Heart right ventricle (tissue), 16 donors: ENCODE measurements at regions not wholly inside any gene's neighbourhood (a gene's known extent, or its start where the extent isn't known, plus 50 kb on each side); places are given as distances from the start of the nearest gene placed in this dataset.

ENCODE experiments used
- ATAC-seq, 8 donors: fragments of 200-7000 bp; cut with Tn5 transposase; one replicate each; pipeline ENCODE4 v1.9.1; 2020; ENCODE audit warnings: mild to moderate bottlenecking in 8 of 8, moderate library complexity in 8 of 8, moderate number of reproducible peaks in 1 of 8
- DNase-seq, 2 donors: peaks; one replicate each; pipeline ENCODE4 v3.0.0-alpha.2; 2020
- H3K27ac ChIP-seq, 10 donors: fragments of 200-600 bp; sonication (generic) in 2 of 10; one replicate each; pipeline versions ENCODE4 v1.5.0 to v1.8.0; 2020 to 2022; ENCODE audit warnings: mild to moderate bottlenecking in 3 of 10
- H3K27me3 ChIP-seq, 7 donors: fragments of 200-600 bp; one replicate each; pipeline ENCODE4 v1.8.0; 2021 to 2022; ENCODE audit warnings: mild to moderate bottlenecking in 2 of 7
- H3K36me3 ChIP-seq, 9 donors: fragments of 200-600 bp; sonication (generic) in 1 of 9; one replicate each; pipeline versions ENCODE4 v1.5.0 to v1.8.0; 2020 to 2022; ENCODE audit warnings: mild to moderate bottlenecking in 2 of 9
- H3K4me1 ChIP-seq, 9 donors: fragments of 200-600 bp; sonication (generic) in 1 of 9; one replicate each; pipeline versions ENCODE4 v1.5.0 to v1.8.0; 2020 to 2022; ENCODE audit warnings: mild to moderate bottlenecking in 4 of 9
- H3K4me3 ChIP-seq, 10 donors: fragments of 200-600 bp; sonication (generic) in 2 of 10; one replicate each; pipeline versions ENCODE4 v1.5.0 to v1.8.0; 2020 to 2022; ENCODE audit warnings: mild to moderate bottlenecking in 7 of 10, moderate library complexity in 2 of 10
- H3K9me3 ChIP-seq, 11 donors: fragments of 200-600 bp in 10 of 11; sonication (generic) in 2 of 11; one replicate each; pipeline versions ENCODE4 v1.5.0 to v1.8.0; 2013 to 2022; ENCODE audit warnings: mild to moderate bottlenecking in 2 of 11, control low read depth in 1 of 11, moderate library complexity in 1 of 11
- WGBS, 2 donors: extraction: QIAGEN DNeasy Blood & Tissue Kit; methylation state at CpG; one replicate each; pipeline ENCODE4 v1.1.7; 2013; ENCODE audit warnings: inconsistent platforms in 1 of 2; 5-methylcytosine and 5-hydroxymethylcytosine counted together
- intact Hi-C, 10 donors: fragments of 100-400 bp; cut with DNase I; formaldehyde crosslinking; loops; one replicate each; pipeline versions ENCODE4 v1.11.1 to v1.14.2; 2022
- TF ChIP-seq, protein P1 (sequence below), 9 donors: fragments of 200-600 bp; sonication (generic) in 2 of 9; IDR thresholded peaks; one replicate each; pipeline versions ENCODE4 v1.5.0 to v1.8.0; 2021 to 2022; ENCODE audit warnings: antibody characterized with exemption in 9 of 9, mild to moderate bottlenecking in 5 of 9, moderate library complexity in 1 of 9
- donor health status: Arrhythmogenic right ventricular cardiomyopathy.
- donor health status: ischemic (EF 13 %, LVEDD 7.1; RV severe dilation, severe dysfunction).
- donor health status: healthy with polysubstance abuse.
- donor health status: DM: no; HTN: yes; CAD: no.
- donor health status: DM: no; HTN: no; CAD: no.
- donor health status: ischemic (EF 25% LVEDD 6.9; RV normal size, moderate dysfunction).
- donor health status: ischemic (EF 25% LVEDD 5.7; RV mildly dilated, moderate dysfunction).
- donor health status: healthy.
- donor health status: DM: yes; HTN: yes; CAD: no.
- donor health status: Ischemic cardiomyopathy.
- donor health status: ischemic (EF 35%, LVEDD 5.7; RV mildly dilated, moderate dysfunction).
- donor health status: nonischemic (EF 11% LVEDD 7.7; RV severe dilation, severe dysfunction).
- donor health status: DM: yes; HTN: yes; CAD: no.
- donor health status: PGD.
- donor health status: ischemic (EF 29% LVEDD 5.4; RV normal size, mild dysfunction).
- donor health status: nonischemic (EF 23%, LVEDD 6.1; RV moderate dilation, normal function).

DNA sequence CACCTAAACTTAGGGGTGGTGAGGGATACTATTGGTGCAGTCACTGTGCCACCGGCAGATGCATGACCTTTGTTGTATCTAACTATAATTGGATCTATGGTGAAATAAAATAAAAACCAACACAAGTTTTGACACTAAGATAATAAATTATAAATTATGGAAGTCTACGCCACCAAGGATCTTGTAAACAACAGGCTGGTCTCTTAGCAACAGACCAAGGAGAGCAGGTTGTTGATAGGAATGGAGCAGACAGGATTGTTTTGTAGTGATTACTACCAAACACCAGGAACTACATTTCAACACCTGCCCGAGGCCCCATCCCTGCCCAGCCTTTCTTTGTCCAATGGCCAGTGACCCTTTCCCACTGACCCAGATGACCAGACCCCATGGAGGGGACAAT, 1178.0 kb downstream of the VRK1 start:
- peak overlapping the region in 2 of 10 donors; percentile 4 to 85 for H3K27ac ChIP-seq
- WGBS, 2 donors = 25 to 42% methylated on average over 3 of the region's 3 CpGs
- peaks cover 0 to 38% (median 9%) of the 10 kb centered on the region in 9 donors for H3K4me1 ChIP-seq
- ATAC-seq (peak in 1 of 8 donors; percentile 45), DNase-seq (no peak)
- no peaks in the 10 kb centered on the region for H3K27me3 ChIP-seq
- H3K4me3 ChIP-seq = no peak overlapping the region
- peaks cover 0 to 2% (median 0%) of the 10 kb centered on the region in 11 donors for H3K9me3 ChIP-seq
- TF ChIP-seq, protein P1, sequence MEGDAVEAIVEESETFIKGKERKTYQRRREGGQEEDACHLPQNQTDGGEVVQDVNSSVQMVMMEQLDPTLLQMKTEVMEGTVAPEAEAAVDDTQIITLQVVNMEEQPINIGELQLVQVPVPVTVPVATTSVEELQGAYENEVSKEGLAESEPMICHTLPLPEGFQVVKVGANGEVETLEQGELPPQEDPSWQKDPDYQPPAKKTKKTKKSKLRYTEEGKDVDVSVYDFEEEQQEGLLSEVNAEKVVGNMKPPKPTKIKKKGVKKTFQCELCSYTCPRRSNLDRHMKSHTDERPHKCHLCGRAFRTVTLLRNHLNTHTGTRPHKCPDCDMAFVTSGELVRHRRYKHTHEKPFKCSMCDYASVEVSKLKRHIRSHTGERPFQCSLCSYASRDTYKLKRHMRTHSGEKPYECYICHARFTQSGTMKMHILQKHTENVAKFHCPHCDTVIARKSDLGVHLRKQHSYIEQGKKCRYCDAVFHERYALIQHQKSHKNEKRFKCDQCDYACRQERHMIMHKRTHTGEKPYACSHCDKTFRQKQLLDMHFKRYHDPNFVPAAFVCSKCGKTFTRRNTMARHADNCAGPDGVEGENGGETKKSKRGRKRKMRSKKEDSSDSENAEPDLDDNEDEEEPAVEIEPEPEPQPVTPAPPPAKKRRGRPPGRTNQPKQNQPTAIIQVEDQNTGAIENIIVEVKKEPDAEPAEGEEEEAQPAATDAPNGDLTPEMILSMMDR (IDR thresholded peaks at IDR 0.05) = no peak
- H3K36me3 ChIP-seq = no peaks in the 10 kb centered on the region
- intact Hi-C loops = no loop called here

DNA sequence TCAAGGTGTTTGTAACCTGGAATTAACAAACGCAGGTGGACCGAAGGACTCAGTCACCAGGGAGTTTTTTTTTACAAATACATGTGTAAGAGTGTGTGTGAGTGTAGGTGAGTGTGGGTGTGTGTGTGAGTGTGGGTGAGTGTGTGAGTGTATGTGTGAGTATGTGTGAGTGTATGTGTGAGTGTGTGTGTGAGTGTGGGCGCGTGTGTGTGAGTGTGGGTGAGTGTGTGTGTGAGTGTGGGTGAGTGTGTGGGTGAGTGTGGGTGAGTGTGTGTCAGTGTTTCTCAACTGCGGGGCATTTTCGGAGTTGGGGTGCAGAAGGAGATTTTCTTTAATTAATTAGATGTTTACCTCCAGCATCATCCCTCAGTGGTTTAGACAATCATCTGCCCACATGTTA, 1178.8 kb downstream of the VRK1 start:
- ATAC-seq (no peak), DNase-seq (no peak)
- Histone ChIP-seq H3K36me3 (no peaks in the 10 kb centered on the region), H3K4me3 (peak overlapping the region in 2 of 10 donors; percentile 41 to 44), H3K9me3 (peaks cover 0 to 5% (median 0%) of the 10 kb centered on the region in 11 donors), H3K4me1 (peaks cover 0 to 38% (median 9%) of the 10 kb centered on the region in 9 donors), H3K27me3 (no peaks in the 10 kb centered on the region), H3K27ac (peak overlapping the region in 1 of 10 donors; percentile 85)
- TF ChIP-seq, protein P1 (IDR thresholded peaks at IDR 0.05) = no peak
- WGBS, 2 donors = 81 to 82% methylated on average over 6 of the region's 6 CpGs
- intact Hi-C loops = no loop called here

DNA sequence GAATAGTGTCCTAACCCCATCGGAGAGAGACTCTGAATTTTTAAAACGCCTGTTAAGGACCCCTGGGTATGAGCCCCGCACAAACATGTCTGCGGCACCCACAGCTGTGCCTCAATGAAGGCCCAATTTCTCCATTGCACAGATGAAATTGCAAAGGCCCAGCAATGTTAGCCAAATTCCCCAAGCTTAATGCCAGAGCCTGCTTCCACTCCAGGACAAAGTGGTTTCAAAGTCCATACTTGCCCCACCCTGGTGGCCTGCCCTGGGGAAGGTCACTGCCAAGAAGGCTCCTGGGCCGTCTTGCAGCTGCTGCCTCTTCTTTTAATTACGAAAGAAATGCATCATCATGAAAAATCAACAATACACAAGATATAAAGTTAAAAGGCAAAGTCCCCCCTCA, 1179.7 kb downstream of the VRK1 start:
- peak in 1 of 2 donors; percentile 38 for DNase-seq
- TF ChIP-seq, protein P1 (IDR thresholded peaks at IDR 0.05) = no peak
- H3K9me3 ChIP-seq = peaks cover 0 to 5% (median 0%) of the 10 kb centered on the region in 11 donors
- peak in 1 of 8 donors; percentile 34 for ATAC-seq
- peaks cover 0 to 38% (median 9%) of the 10 kb centered on the region in 9 donors for H3K4me1 ChIP-seq
- intact Hi-C loops = no loop called here
- H3K27ac ChIP-seq = peak overlapping the region in 9 of 10 donors; percentile 2 to 85 (median 63)
- H3K36me3 ChIP-seq = no peaks in the 10 kb centered on the region
- 51 to 58% methylated on average over 6 of the region's 6 CpGs for WGBS, 2 donors
- H3K27me3 ChIP-seq = no peaks in the 10 kb centered on the region
- peak overlapping the region in 9 of 10 donors; percentile 28 to 49 (median 41) for H3K4me3 ChIP-seq

DNA sequence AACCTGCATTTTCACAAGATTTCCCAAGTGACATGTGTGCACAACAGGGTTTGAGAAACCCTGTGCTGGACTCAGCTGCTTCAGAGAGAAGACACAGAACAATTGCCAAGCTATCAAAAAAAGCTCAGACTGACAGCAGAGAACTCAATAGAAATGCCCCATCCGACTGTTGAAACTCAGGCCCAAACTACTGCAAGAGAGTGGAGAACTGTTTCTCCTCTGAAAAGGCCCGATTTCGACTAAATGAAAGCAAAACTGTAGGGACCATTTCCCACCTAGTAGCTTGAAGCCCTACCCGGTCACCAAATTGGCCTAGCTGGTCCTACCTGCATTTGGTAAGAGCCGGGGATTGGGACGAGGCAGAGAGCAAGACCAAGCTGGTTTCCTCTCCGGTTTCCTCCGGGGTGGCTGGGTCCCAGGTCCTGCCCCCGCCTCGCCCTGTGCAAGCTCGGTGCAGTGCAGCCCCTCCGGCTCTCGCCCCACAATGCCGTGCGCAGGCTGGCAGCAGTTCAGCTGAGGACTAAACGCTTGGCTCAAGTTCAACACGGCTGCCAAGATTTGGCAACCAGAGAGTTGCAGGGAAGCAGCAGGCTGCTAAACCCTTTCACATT, 1180.6 kb downstream of the VRK1 start:
- Histone ChIP-seq H3K4me1 (peaks cover 0 to 38% (median 9%) of the 10 kb centered on the region in 9 donors), H3K4me3 (peak overlapping the region in 9 of 10 donors; percentile 28 to 49 (median 41)), H3K36me3 (no peaks in the 10 kb centered on the region), H3K9me3 (peaks cover 0 to 5% (median 0%) of the 10 kb centered on the region in 11 donors), H3K27ac (peak overlapping the region; percentile 2 to 85 (median 65)), H3K27me3 (no peaks in the 10 kb centered on the region)
- TF ChIP-seq, protein P1 (IDR thresholded peaks at IDR 0.05) = no peak
- DNase-seq (peak; percentile 69 to 83), ATAC-seq (peak; percentile 84 to 96 (median 88))
- intact Hi-C loops = no loop called here
- WGBS, 2 donors = 28 to 31% methylated on average over 17 of the region's 17 CpGs
